SK-N-SH (cell line): ENCODE measurements at regions not wholly inside any gene's neighbourhood (a gene's known extent, or its start where the extent isn't known, plus 50 kb on each side); places are given as distances from the start of the nearest gene placed in this dataset.

ENCODE experiments used
- JUND ChIP-seq: IDR thresholded peaks from 2 replicates; pipeline ENCODE4 v1.4.0; 2012
- SMC3 ChIP-seq: IDR thresholded peaks from 2 replicates; pipeline ENCODE4 v1.6.1; 2012; ENCODE audit warnings: low read depth, low read length, improper control_type of control experiment
- TAF1 ChIP-seq: IDR thresholded peaks from 2 replicates; pipeline ENCODE4 v1.6.1; 2012; ENCODE audit warnings: low read depth, mild to moderate bottlenecking, low read length, moderate library complexity, borderline replicate concordance
- TF ChIP-seq, protein P1 (sequence below): fragments of 200-600 bp; sonication (generic); IDR thresholded peaks from 2 replicates; pipeline ENCODE4 v1.6.1; 2017; ENCODE audit warnings: antibody characterized with exemption, mild to moderate bottlenecking, moderate library complexity

DNA sequence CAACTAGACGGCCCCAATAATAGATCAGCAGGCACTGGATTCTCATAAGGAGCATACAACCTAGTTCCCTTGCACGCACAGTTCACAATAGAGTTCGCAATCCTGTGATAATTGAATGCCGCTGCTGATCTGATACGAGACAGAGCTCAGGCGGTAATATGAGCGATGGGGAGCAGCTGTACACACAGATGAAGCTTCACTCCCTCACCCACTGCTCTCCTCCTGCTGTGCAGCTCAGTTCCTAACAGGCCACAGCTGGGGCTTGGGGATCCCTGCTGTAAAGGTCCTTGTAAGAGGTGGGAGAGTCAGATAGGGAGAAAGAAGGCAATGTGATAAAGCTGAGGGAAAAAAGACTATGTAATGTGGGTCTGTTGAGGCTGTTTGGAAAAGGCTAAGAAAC is 577.5 kb downstream of the RBFOX1 start:
- TF ChIP-seq TAF1 (no peak), JUND (no peak), SMC3 (no peak)
- TF ChIP-seq, protein P1, sequence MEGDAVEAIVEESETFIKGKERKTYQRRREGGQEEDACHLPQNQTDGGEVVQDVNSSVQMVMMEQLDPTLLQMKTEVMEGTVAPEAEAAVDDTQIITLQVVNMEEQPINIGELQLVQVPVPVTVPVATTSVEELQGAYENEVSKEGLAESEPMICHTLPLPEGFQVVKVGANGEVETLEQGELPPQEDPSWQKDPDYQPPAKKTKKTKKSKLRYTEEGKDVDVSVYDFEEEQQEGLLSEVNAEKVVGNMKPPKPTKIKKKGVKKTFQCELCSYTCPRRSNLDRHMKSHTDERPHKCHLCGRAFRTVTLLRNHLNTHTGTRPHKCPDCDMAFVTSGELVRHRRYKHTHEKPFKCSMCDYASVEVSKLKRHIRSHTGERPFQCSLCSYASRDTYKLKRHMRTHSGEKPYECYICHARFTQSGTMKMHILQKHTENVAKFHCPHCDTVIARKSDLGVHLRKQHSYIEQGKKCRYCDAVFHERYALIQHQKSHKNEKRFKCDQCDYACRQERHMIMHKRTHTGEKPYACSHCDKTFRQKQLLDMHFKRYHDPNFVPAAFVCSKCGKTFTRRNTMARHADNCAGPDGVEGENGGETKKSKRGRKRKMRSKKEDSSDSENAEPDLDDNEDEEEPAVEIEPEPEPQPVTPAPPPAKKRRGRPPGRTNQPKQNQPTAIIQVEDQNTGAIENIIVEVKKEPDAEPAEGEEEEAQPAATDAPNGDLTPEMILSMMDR = no peak
